ENCODE measurements at regions not wholly inside any gene's neighbourhood (a gene's known extent, or its start where the extent isn't known, plus 50 kb on each side); places are given as distances from the start of the nearest gene placed in this dataset.

DNA sequence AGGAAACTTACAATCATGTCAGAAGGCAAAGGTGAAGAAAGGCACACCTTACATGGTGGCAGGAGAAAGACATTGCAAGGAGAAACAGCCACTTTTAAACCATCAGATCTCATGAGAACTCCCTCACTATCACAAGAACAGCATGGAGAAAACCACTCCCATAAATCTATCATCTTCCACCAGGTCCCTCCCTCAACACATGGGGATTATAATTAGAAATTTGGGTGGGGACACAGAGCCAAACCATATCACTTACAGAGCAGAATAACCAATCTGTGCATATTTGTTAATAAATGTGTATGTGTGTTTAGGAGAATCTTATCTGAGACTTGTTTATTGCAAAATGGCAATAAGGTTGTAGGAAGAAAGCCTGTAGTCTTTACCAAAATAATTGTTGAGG is 205.2 kb upstream of the ANO3 start:
- H3K9ac ChIP-seq (ENCODE audit: low read length), result no peak overlapping the region
- no peak overlapping the region for H2AFZ ChIP-seq (ENCODE audit: low read depth, low read length)
- TF ChIP-seq CTCF (IDR thresholded peaks at IDR 0.05; ENCODE audit: low read depth, low read length) (no peak), EZH2phosphoT487 (IDR thresholded peaks at IDR 0.05; ENCODE audit: low read depth) (no peak)
- H4K20me1 ChIP-seq (ENCODE audit: insufficient read depth, low read length), result no peaks in the 10 kb centered on the region
- no peak overlapping the region for H3K27ac ChIP-seq (ENCODE audit: low read length)
- no peak overlapping the region for H3K4me3 ChIP-seq (ENCODE audit: low read length)
- H3K36me3 ChIP-seq (replicated peaks; ENCODE audit: low read depth, low read length), result no peaks in the 10 kb centered on the region
- peaks cover 7% of the 10 kb centered on the region; the same call in 1 of the 2 replicates for H3K4me1 ChIP-seq (ENCODE audit: low read length)
- no peaks in the 10 kb centered on the region for H3K27me3 ChIP-seq (ENCODE audit: low read depth, low read length)
- no peak overlapping the region for H3K4me2 ChIP-seq (ENCODE audit: low read length)
- H3K9me3 ChIP-seq (ENCODE audit: insufficient read depth, low read length), result no peaks in the 10 kb centered on the region
- no peaks in the 10 kb centered on the region for H3K79me2 ChIP-seq (ENCODE audit: low read length)

DNA sequence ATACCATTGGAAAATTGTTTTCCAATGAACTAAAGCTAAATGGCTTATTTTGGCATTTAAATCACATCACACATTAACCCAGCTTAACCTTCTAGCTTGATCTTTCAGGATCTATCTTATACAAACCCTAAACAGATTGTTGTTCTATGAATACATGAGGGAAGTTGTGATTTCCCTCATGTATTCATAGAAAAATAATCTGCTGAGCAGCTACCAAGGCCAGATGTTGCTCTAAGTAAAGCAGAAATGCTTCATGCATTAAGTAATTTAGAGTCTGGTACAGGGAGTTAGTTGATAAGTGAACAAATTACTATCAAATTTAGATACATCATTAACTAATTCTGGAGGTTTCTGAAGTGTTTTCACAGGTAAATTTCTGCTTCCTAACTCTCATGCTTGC is 204.6 kb upstream of the ANO3 start:
- Histone ChIP-seq H4K20me1 (ENCODE audit: insufficient read depth, low read length) (no peaks in the 10 kb centered on the region), H3K27me3 (ENCODE audit: low read depth, low read length) (no peaks in the 10 kb centered on the region), H3K9ac (ENCODE audit: low read length) (no peak overlapping the region), H3K79me2 (ENCODE audit: low read length) (no peaks in the 10 kb centered on the region), H3K4me1 (ENCODE audit: low read length) (peaks cover 7% of the 10 kb centered on the region), H3K36me3 (replicated peaks; ENCODE audit: low read depth, low read length) (no peaks in the 10 kb centered on the region), H3K4me2 (ENCODE audit: low read length) (no peak overlapping the region), H3K27ac (ENCODE audit: low read length) (no peak overlapping the region), H3K9me3 (ENCODE audit: insufficient read depth, low read length) (no peaks in the 10 kb centered on the region), H3K4me3 (ENCODE audit: low read length) (no peak overlapping the region), H2AFZ (ENCODE audit: low read depth, low read length) (no peak overlapping the region)
- TF ChIP-seq EZH2phosphoT487 (IDR thresholded peaks at IDR 0.05; ENCODE audit: low read depth), result no peak

DNA sequence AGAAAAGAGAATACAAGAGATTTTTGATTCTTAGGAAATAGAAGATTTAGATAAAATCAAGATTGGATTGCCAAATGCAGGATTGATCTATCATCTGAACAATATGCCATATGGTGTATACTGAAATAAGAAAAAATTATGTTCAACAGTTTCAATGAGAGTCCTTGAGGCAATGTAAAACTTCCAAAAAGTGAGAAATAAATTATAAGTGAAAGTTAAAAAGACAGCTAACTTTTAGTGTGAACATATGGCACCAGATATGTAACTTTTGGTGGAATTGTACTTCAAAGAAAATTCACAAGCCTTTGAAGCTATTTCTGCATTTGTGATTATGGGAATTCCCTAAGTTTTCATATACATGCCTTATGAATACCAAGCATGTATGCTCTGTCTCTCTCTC is 200.5 kb upstream of the ANO3 start:
- no peaks in the 10 kb centered on the region for H3K9me3 ChIP-seq (ENCODE audit: insufficient read depth, low read length)
- TF ChIP-seq EZH2phosphoT487 (IDR thresholded peaks at IDR 0.05; ENCODE audit: low read depth), result no peak
- no peak for TF ChIP-seq CTCF (IDR thresholded peaks at IDR 0.05; ENCODE audit: low read depth, low read length)
- H3K4me1 ChIP-seq (ENCODE audit: low read length), result peaks cover 27% of the 10 kb centered on the region
- no peak overlapping the region for H3K9ac ChIP-seq (ENCODE audit: low read length)
- no peak overlapping the region for H3K27ac ChIP-seq (ENCODE audit: low read length)
- no peak overlapping the region for H3K4me3 ChIP-seq (ENCODE audit: low read length)
- no peaks in the 10 kb centered on the region for H4K20me1 ChIP-seq (ENCODE audit: insufficient read depth, low read length)
- no peak overlapping the region for H3K4me2 ChIP-seq (ENCODE audit: low read length)
- no peak overlapping the region for H2AFZ ChIP-seq (ENCODE audit: low read depth, low read length)
- no peaks in the 10 kb centered on the region for H3K27me3 ChIP-seq (ENCODE audit: low read depth, low read length)
- H3K36me3 ChIP-seq (replicated peaks; ENCODE audit: low read depth, low read length), result no peaks in the 10 kb centered on the region
- H3K79me2 ChIP-seq (ENCODE audit: low read length), result no peaks in the 10 kb centered on the region

DNA sequence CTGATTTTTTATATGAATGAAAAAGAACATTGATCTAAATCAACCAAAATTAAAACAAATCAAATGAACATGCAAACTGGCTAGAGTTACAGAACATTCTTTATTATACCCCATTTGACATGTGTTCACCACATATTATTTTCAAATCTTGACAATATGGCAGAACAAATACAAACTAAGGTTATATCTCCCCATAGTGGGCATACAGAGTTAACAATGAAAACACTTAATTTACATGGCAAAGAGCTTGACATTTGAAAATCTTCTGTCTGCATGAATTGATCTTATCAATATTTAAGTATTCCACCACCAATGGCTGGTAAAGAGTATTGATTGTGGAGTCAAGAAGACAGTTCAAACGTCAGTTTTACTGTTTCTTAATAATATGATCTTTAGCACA is 197.9 kb upstream of the ANO3 start:
- Histone ChIP-seq H3K9me3 (ENCODE audit: insufficient read depth, low read length) (no peaks in the 10 kb centered on the region), H3K27me3 (ENCODE audit: low read depth, low read length) (no peaks in the 10 kb centered on the region), H3K79me2 (ENCODE audit: low read length) (no peaks in the 10 kb centered on the region), H4K20me1 (ENCODE audit: insufficient read depth, low read length) (no peaks in the 10 kb centered on the region), H3K4me2 (ENCODE audit: low read length) (no peak overlapping the region), H3K27ac (ENCODE audit: low read length) (no peak overlapping the region), H3K4me1 (ENCODE audit: low read length) (peaks cover 27% of the 10 kb centered on the region), H2AFZ (ENCODE audit: low read depth, low read length) (no peak overlapping the region), H3K36me3 (replicated peaks; ENCODE audit: low read depth, low read length) (no peaks in the 10 kb centered on the region), H3K4me3 (ENCODE audit: low read length) (no peak overlapping the region), H3K9ac (ENCODE audit: low read length) (no peak overlapping the region)
- TF ChIP-seq EZH2phosphoT487 (IDR thresholded peaks at IDR 0.05; ENCODE audit: low read depth) (no peak), CTCF (IDR thresholded peaks at IDR 0.05; ENCODE audit: low read depth, low read length) (peak; percentile 63)
